B cell (primary cell): ENCODE measurements at regions not wholly inside any gene's neighbourhood (a gene's known extent, or its start where the extent isn't known, plus 50 kb on each side); places are given as distances from the start of the nearest gene placed in this dataset.

ENCODE experiments used
- ATAC-seq: fragments of 200-7000 bp; cut with Tn5 transposase; one replicate; pipeline ENCODE4 v1.10.0; 2021; ENCODE audit warnings: low read depth, mild to moderate bottlenecking, moderate number of reproducible peaks, moderate library complexity
- CTCF ChIA-PET: fragments of 350-600 bp; sonication (Branson Sonifier 250); formaldehyde crosslinking; loops from one replicate; lab custom pipeline; 2021; ENCODE audit warnings: antibody characterized with exemption, inconsistent platforms; lab: Charles Lee
- POLR2A ChIA-PET: fragments of 350-600 bp; sonication (Branson Sonifier 250); formaldehyde crosslinking; loops from one replicate; lab custom pipeline; 2021; ENCODE audit warnings: antibody characterized with exemption; lab: Charles Lee
- DNase-seq: peaks from one replicate; pipeline ENCODE4 v3.0.0; 2013
- H2AFZ ChIP-seq: 2 replicates; pipeline ENCODE4 v1.6.1; 2012; ENCODE audit warnings: mild to moderate bottlenecking, low read depth, low read length; ENCODE audit not compliant: insufficient read depth, poor library complexity, severe bottlenecking
- H3K27ac ChIP-seq, 2 donors: 1 replicate in 1 of 2; 2 replicates in 1 of 2; pipeline ENCODE4 v1.5.1; 2012 to 2013; ENCODE audit warnings: low read length in 2 of 2, mild to moderate bottlenecking in 2 of 2, moderate library complexity in 1 of 2
- H3K27me3 ChIP-seq, 4 experiments: fragments of 200-600 bp in 1 of 4; sonication (generic) in 1 of 4; replicated peaks in 1 of 4; 1 replicate in 2 of 4; 2 replicates in 2 of 4; pipeline versions ENCODE4 v1.6.1 to v1.7.0; 2013 to 2016; ENCODE audit warnings: low read length in 3 of 4, mild to moderate bottlenecking in 2 of 4, mixed read lengths in 1 of 4, moderate library complexity in 1 of 4; ENCODE audit not compliant: insufficient read depth in 4 of 4, control insufficient read depth in 3 of 4; ENCODE audit errors: control extremely low read depth in 1 of 4
- H3K36me3 ChIP-seq, 2 experiments: replicated peaks in 1 of 2; 1 replicate in 1 of 2; 2 replicates in 1 of 2; pipeline versions ENCODE4 v1.6.1 to v1.7.1; 2013; ENCODE audit warnings: low read length in 1 of 2; ENCODE audit not compliant: insufficient read depth in 2 of 2, control insufficient read depth in 1 of 2; ENCODE audit errors: control extremely low read depth in 1 of 2, extremely low read depth in 1 of 2
- H3K4me1 ChIP-seq, 2 donors: fragments of 200-600 bp in 1 of 2; sonication (generic) in 1 of 2; 1 replicate in 1 of 2; 2 replicates in 1 of 2; pipeline versions ENCODE4 v1.5.1 to v1.6.1; 2013 to 2017; ENCODE audit warnings: low read length in 2 of 2; ENCODE audit not compliant: control insufficient read depth in 2 of 2, insufficient read depth in 2 of 2
- H3K4me2 ChIP-seq: replicated peaks from 2 replicates; pipeline ENCODE3; 2012; ENCODE audit warnings: mild to moderate bottlenecking, low read depth, low read length; ENCODE audit not compliant: poor library complexity, severe bottlenecking
- H3K4me3 ChIP-seq, 5 experiments: fragments of 200-600 bp in 1 of 5; sonication (generic) in 1 of 5; 1 replicate in 3 of 5; 2 replicates in 2 of 5; pipeline versions ENCODE4 v1.5.1 to v1.7.0; 2011 to 2016; ENCODE audit warnings: low read length in 4 of 5, mild to moderate bottlenecking in 4 of 5, low read depth in 2 of 5, control low read depth in 1 of 5, moderate library complexity in 1 of 5; ENCODE audit not compliant: insufficient read depth in 1 of 5; ENCODE audit errors: control extremely low read depth in 1 of 5, extremely low read depth in 1 of 5
- H3K79me2 ChIP-seq: fragments of 200-600 bp; sonication (generic); one replicate; pipeline ENCODE4 v1.6.0; 2016; ENCODE audit warnings: low read length; ENCODE audit not compliant: control insufficient read depth, insufficient read depth
- H3K9ac ChIP-seq: fragments of 200-600 bp; sonication (generic); 2 replicates; pipeline ENCODE4 v1.6.1; 2017; ENCODE audit warnings: mild to moderate bottlenecking, low read length, moderate library complexity
- H3K9me3 ChIP-seq, 3 donors: one replicate each; pipeline versions ENCODE4 v1.6.1 to v1.7.1; 2013; ENCODE audit warnings: low read length in 2 of 3; ENCODE audit not compliant: control insufficient read depth in 2 of 3, insufficient read depth in 1 of 3; ENCODE audit errors: control extremely low read depth in 1 of 3
- H4K20me1 ChIP-seq: 2 replicates; pipeline ENCODE4 v1.6.0; 2012; ENCODE audit warnings: mild to moderate bottlenecking, low read length; ENCODE audit not compliant: insufficient read depth, control insufficient read depth, poor library complexity, severe bottlenecking
- H3K27ac Mint-ChIP-seq: one replicate; pipeline ENCODE4 v1.8.0; 2021; ENCODE audit warnings: mixed read lengths
- H3K27me3 Mint-ChIP-seq: one replicate; pipeline ENCODE4 v1.8.0; 2021; ENCODE audit warnings: mixed read lengths
- H3K4me1 Mint-ChIP-seq: one replicate; pipeline ENCODE4 v1.8.0; 2021; ENCODE audit warnings: mixed read lengths
- H3K4me3 Mint-ChIP-seq: one replicate; pipeline ENCODE4 v1.8.0; 2021; ENCODE audit warnings: mixed read lengths
- H3K9me3 Mint-ChIP-seq: one replicate; pipeline ENCODE4 v1.8.0; 2022; ENCODE audit warnings: mixed read lengths; ENCODE audit not compliant: insufficient read depth
- CTCF ChIP-seq: fragments of 200-600 bp; IDR thresholded peaks from one replicate; pipeline ENCODE4 v1.8.0; 2022; ENCODE audit warnings: antibody characterized with exemption, mild to moderate bottlenecking
- EZH2 ChIP-seq: IDR thresholded peaks from 2 replicates; pipeline ENCODE4 v1.6.1; 2012; ENCODE audit warnings: borderline replicate concordance, low read depth, mild to moderate bottlenecking, moderate library complexity, low read length; ENCODE audit not compliant: insufficient read depth, poor library complexity, severe bottlenecking
- whole genome bisulfite sequencing: methylation state at CpG from one replicate; pipeline ENCODE4 v1.1.5; 2013; ENCODE audit warnings: missing lambda C conversion rate; ENCODE audit not compliant: insufficient coverage; 5-methylcytosine and 5-hydroxymethylcytosine counted together
- intact Hi-C: fragments of 100-400 bp; cut with micrococcal nuclease; formaldehyde crosslinking; loops from one replicate; pipeline ENCODE4 v1.10.0; 2022

- no peak for DNase-seq
- no peak overlapping the region for H2AFZ ChIP-seq
- peaks cover 0 to 6% (median 0%) of the 10 kb centered on the region in 3 donors for H3K9me3 ChIP-seq
- H3K4me2 ChIP-seq: no peak overlapping the region
- no peak overlapping the region for H3K27ac Mint-ChIP-seq
- intact Hi-C loops: no loop called here
- H3K27ac ChIP-seq: no peak overlapping the region
- H3K79me2 ChIP-seq: peaks cover 15% of the 10 kb centered on the region
- H3K27me3 ChIP-seq: no peaks in the 10 kb centered on the region
- peaks cover 7 to 10% of the 10 kb centered on the region in 2 donors for H3K4me1 ChIP-seq
- no peaks in the 10 kb centered on the region for H3K27me3 Mint-ChIP-seq
- ChIA-PET POLR2A (no interaction called here), CTCF (interaction anchor here (1.7 kb wide), 1 partner anchor 17 kb away, joined by 5 read pairs; no protein-coding TSS in a partner anchor)
- no peak for ATAC-seq
- H4K20me1 ChIP-seq: no peaks in the 10 kb centered on the region
- H3K9ac ChIP-seq: no peak overlapping the region
- H3K4me3 ChIP-seq: no peak overlapping the region
- H3K36me3 ChIP-seq: no peaks in the 10 kb centered on the region
- no peak overlapping the region for H3K4me3 Mint-ChIP-seq
- no peaks in the 10 kb centered on the region for H3K9me3 Mint-ChIP-seq
- TF ChIP-seq CTCF (no peak), EZH2 (no peak)
- no CpG with 5 or more reads among the region's 1 CpG for WGBS
- peaks cover 29% of the 10 kb centered on the region for H3K4me1 Mint-ChIP-seq
Measured at GRCh38 chr21:14755086-14755485, 209.0 kb upstream of the SAMSN1 start.

DNA sequence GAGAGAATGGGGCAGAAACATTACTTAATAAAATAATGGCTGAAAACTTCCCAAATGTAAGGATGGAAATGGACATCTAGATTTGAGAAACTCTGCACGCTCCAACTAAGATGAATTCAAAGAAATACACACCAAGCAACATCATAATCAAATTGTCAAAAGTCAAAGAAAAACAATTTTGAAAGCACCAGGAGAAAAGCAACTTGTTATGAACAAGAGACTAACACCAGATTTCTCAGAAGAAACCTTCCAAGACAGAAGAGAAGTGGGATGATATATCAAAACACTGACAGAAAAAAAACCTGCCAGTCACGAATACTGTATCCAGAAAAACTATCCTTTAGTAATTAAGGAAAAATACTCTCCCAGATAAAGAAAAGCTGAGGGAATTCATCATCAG is 208.6 kb upstream of the SAMSN1 start:
- Mint-ChIP-seq H3K4me3 (no peak overlapping the region), H3K27me3 (no peaks in the 10 kb centered on the region), H3K4me1 (peaks cover 27% of the 10 kb centered on the region), H3K27ac (no peak overlapping the region), H3K9me3 (no peaks in the 10 kb centered on the region)
- no CpG with 5 or more reads among the region's 2 CpGs for WGBS
- Histone ChIP-seq H3K4me1 (peaks cover 7 to 10% of the 10 kb centered on the region in 2 donors), H3K27me3 (no peaks in the 10 kb centered on the region), H3K4me3 (no peak overlapping the region), H2AFZ (no peak overlapping the region), H3K36me3 (no peaks in the 10 kb centered on the region), H3K79me2 (peaks cover 15% of the 10 kb centered on the region), H4K20me1 (no peaks in the 10 kb centered on the region), H3K27ac (no peak overlapping the region), H3K9me3 (peaks cover 0 to 6% (median 0%) of the 10 kb centered on the region in 3 donors), H3K4me2 (no peak overlapping the region), H3K9ac (no peak overlapping the region)
- CTCF ChIA-PET: interaction anchor here (1.7 to 1.8 kb wide), 2 partner anchors 12 to 17 kb away, joined by 3 to 5 read pairs; no protein-coding TSS in a partner anchor
- TF ChIP-seq EZH2 (no peak), CTCF (no peak)
- ATAC-seq (no peak), DNase-seq (no peak)
- intact Hi-C loops: no loop called here
- POLR2A ChIA-PET: no interaction called here
